Fibroblast of skin of left biceps (primary cell): ENCODE measurements at regions not wholly inside any gene's neighbourhood (a gene's known extent, or its start where the extent isn't known, plus 50 kb on each side); places are given as distances from the start of the nearest gene placed in this dataset.

Source experiments
- DNase-seq, 2 experiments: peaks; one replicate each; pipeline ENCODE4 v3.0.0-alpha.2; 2013; ENCODE audit warnings: low read depth in 2 of 2

GRCh38 chr6:119610265-119610664 is 260.7 kb upstream of the MAN1A1 start:
- no peak for DNase-seq

DNA sequence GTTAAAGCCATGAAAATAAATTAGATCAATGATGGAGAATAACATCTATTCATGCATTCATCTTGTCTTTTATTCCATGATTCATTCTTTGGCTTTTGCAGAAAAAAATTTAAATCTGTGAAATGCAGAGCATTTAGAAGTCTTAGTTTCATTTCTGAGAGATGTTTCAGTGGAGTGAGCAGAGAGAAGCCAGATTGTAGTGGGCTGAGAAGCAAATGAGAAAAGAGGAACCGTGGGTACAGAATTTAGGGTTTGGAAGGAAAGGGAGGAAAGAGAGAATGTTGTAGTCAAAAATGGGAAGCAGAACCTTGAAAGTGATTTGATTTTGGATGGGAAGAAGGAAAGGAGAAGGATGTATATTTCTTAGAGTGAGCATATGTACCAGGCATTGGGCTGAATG is 260.3 kb upstream of the MAN1A1 start:
- DNase-seq, result no peak

DNA sequence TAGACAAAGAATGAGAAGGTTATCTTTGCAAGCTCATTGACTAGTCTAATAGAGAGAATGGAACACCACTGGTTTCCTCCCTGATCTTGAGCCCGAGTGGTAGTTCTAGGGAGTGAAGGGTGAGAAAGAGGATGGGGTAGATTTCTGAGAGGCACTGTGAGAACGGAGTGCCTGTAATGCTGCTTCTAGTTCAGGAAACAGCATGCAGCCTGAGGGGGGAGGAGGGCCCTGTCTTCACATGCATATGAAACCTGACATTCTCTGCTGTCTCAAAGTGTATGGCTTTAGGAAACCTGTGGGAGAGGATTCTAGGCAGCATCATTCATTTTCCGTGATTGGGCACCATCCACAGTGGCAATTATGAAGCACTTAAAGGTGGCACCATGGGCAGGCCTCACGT is 259.4 kb upstream of the MAN1A1 start:
- DNase-seq, result no peak

GRCh38 chr6:119604124-119604523 is 254.6 kb upstream of the MAN1A1 start:
- no peak for DNase-seq

GRCh38 chr6:119603501-119603900 is 253.9 kb upstream of the MAN1A1 start:
- no peak for DNase-seq

DNA sequence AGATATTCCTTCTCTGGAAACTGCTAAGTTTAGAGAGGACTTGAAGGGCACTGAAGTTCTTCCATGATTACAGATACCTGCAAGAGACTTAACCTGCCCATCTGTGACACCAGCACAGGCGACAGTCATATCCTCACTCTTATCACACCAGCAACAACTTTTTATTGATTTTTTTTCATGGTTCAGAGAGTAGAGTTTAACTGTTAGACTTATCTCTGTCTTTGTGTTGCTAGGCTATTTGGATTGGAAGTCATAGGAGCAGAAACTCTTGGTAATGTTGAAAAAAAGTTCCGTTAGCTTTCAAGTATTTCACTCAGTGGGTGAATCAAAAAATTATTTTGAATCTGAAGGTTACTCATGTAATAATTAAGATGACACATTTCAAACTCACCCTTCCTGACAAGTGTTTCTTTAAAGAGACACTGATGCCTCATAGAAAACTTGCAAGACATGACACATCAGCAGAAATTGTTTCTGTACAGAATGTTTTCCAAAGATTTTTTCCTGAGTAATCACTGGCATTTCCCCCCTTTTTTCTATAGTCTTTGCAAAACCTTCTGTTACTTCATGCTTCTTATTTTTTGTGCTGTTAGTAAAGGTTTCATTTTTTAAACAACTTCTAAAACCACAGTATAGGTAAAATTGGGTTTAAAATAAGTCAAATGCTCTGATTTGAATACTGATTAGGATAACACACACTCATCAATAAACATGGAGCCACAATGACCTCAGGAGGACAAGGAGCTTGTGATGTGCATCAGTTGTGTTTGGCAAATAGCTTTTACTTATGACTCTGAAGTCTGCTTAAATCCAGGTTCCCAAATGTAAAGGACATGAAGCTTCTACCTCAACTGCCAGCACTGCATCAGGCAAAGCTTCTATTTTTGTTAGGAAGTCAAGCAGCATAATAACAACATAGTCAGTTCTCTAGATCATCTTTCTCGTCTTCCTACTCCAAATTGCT is 252.9 kb upstream of the MAN1A1 start:
- peak; percentile 54 to 64 for DNase-seq

DNA sequence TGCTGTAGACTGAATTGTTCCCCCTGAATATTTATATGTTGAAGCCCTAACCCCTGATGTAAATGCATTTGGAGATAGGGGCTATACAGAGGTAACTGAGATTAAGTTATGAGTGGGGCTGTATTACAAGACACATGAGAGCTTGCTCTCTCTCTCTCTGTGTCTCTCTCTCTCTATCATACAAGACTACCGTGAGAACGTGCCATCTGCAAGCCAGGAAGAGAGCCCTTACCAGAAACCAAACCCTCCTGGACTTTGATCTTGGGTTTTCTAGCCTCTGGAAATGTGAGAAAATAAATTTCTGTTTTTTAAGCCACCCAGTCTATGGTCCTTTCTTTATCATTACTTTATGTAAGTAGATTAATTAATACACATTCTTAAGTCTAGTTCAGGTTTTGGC is 249.3 kb upstream of the MAN1A1 start:
- DNase-seq, result no peak

GRCh38 chr6:119594907-119595306 is 245.3 kb upstream of the MAN1A1 start:
- DNase-seq, result no peak

DNA sequence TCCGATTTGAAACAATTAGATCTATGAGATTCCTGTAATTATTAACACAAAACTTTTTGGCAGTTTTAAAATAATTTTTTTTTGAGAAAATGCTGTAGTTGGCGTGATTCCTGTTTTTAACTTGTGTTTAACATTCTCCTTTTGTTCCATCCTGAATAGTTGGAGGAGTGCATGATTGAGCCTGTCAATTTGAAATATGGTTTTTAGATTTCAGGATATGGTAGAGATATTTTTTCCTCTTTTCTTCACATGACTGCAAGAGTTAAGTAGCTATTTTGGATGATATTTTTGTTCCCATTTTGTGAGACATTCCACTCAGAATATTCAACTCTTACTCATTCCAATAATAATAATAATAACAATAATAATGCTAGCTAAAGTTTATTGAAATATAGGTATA is 241.7 kb upstream of the MAN1A1 start:
- DNase-seq, result no peak

DNA sequence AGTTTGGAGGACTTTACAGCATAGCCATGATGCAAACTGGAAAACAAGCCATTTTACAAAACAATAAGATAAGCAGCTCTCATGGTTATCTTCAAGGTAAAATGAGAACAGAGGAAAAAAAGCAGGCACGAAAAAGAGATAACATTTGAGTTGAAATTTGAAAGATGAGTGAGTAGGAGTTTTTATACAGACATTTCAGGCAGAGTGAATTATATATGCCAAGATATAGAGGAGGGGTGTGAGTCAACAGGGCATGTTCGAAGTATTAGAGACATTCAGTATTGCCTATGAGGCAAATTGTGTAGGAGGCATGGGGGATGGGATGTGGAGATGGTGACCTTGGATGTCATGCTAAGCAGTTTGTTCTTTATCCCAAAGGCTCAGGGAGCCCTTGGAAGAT is 240.5 kb upstream of the MAN1A1 start:
- no peak for DNase-seq

DNA sequence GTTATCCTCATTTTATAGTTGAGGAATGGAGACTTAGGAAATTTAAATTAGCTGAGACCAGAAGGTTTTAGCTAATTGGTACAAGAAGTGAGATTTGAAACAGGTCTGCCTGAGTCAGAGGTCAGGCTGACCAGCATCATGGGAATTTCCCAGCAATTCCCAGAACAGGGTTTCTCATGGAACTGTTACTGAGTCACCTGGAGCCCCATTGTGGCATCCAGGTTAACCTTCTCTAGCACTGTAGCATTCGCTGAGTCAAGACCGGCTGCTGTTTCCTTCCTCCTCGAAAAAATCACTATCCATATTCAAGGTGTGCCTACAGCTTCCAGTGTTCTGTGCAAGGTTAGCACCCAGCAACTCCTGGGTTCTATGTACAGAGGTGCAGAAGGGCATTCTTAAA is 238.0 kb upstream of the MAN1A1 start:
- DNase-seq, result no peak

DNA sequence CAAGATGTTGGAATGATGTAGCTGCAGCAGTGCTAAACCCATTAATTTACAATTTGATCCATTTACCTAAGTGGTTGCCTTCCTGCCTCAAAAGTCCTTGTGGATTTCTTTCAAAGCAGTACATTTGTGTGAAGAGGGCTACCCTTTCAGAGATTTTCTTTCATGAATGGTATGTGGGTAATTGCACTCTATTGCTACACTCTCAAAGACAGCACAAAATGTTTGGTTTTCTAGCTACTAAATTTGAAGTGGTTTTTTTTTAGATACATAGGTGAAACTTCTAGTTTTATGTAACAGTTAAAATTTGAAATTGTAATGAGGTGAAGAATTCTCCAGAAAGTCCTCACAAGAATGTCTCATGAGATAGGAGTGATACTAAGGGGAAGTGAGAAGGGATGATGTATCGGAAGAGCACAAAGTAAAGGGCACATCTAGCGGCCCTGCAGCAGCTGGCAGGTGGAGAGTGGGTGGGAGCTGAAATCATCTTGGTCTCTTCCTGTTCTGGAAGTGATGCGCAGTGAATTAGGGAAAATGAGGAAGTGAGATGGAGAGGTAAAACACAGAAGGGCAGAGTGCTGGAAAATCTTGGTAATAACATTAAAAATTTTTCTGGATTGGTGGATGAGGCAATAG is 236.8 kb upstream of the MAN1A1 start:
- no peak for DNase-seq

DNA sequence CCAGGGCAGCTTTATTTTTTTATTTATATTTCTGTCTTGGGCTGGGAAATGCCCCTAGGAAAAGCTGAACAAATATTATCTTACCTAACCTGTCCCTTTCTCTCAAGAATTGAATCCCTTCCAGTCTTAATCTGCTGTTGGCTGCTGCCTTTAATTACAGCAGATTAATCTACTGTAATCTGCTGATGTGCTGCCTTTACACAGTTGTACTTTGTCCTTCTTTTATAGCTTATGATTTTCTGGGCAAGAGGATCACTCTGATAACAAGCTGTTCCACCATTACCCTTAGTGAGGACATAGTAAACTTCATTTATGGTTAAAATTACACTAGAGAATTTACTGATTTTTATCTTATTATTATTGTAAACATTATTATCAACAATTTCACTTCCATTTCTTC is 234.5 kb upstream of the MAN1A1 start:
- DNase-seq, result no peak

DNA sequence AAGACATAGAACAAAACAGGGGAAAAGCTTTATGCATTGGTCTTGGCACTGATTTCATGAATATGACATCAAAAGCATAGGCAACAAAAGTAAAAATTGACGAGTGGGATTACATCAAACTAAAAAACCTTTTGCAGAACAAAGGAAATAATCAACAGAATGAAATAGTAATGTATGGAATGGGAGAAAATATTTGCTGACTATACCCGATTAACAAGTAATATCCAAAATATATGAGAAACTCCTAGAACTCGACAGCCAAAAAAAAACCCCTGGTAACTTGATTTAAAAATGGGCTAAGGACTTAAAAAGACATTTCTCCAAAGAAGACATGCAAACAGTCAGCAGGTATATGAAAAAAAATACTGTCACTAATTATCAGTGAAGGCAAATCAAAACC is 231.7 kb upstream of the MAN1A1 start:
- DNase-seq, result no peak

GRCh38 chr6:119575721-119576120 is 226.2 kb upstream of the MAN1A1 start:
- DNase-seq, result peak; percentile 34

- no peak for DNase-seq
These were observed 219.0 kb upstream of the MAN1A1 start for GRCh38 chr6:119568580-119568979.

DNA sequence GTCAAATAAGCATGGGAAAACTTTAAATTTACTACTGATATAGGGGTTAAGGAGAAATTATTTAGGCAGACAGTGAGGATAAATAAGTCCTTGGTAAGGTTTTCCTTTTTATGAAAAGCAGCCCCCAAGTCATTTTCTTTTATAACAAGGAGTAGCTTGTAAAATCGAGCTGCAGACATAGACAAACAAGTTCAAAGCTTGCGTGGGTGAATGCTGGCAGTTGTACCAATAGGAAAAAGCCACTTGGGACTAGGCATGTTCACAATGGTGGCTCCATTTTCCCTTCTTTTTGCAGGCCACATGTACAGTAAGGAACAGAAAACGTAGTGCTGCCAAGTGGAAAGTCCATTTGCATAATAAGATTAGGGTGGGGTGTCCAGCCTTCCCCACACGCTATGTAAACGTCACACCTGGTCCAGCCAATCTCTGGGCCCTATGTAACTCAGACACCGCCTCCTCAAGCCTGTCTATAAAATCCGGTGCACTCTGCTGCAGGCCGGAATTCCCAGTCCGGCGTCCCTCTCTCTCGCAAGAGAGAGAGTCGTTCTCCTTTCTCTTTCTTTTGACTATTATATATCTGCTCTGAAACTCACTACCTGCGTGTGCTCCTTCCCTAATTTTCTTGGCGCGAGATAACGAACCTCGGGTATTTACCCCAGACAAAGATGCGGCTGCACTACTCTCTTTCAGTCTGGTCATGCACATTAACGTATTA is 217.1 kb upstream of the MAN1A1 start:
- no peak for DNase-seq

DNA sequence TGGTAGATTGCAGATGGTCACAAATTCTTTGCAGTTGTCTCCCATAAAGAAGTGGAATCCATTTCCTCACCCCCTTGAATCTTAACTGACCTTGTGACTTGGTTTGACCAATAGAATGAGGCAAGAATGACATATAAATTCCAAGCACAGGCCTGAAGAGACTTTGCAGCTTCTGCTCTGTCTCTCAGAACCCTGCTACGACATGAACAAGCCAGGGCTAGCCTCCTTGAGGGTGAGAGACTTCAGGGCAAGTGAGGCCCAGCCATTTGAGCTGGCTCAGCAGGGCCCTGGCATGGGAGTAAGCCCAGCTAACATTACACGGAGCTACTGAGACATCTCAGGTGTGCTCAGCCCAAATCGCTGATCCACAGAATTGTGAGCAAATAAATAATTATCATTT is 216.3 kb upstream of the MAN1A1 start:
- no peak for DNase-seq

- no peak for DNase-seq
These were observed 212.6 kb upstream of the MAN1A1 start for GRCh38 chr6:119562168-119562567.

GRCh38 chr6:119559586-119559985 is 210.0 kb upstream of the MAN1A1 start:
- no peak for DNase-seq

GRCh38 chr6:119557239-119557638 is 207.7 kb upstream of the MAN1A1 start:
- DNase-seq, result no peak

DNA sequence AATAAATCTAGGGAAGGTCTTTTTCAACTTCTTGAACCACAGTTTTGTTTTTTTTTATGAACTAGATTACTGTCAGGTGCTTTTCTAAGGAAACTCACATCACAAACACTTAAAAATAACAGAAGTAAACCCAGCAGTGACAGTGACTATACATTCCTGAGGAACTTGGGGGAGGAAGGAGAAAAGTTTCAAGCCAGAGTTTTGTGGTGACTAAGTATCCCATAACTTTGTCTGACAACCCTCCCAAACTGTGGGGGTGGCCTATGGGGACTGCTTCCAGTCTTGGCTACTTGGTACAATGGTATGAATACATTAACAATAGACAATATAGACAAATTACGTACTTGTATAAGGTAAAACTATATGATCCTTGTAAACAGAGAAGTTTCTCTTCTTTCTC is 202.5 kb upstream of the MAN1A1 start:
- no peak for DNase-seq

GRCh38 chr6:119547024-119547423 is 197.5 kb upstream of the MAN1A1 start:
- DNase-seq, result no peak
